Fibroblast of upper back skin (primary cell): ENCODE measurements at regions not wholly inside any gene's neighbourhood (a gene's known extent, or its start where the extent isn't known, plus 50 kb on each side); places are given as distances from the start of the nearest gene placed in this dataset.
A peak's percentile ranks its signal among the peaks of the same experiment; 100 is the strongest.

Experiments
- DNase-seq: peaks from one replicate; pipeline ENCODE4 v3.0.0-alpha.2; 2013

DNA sequence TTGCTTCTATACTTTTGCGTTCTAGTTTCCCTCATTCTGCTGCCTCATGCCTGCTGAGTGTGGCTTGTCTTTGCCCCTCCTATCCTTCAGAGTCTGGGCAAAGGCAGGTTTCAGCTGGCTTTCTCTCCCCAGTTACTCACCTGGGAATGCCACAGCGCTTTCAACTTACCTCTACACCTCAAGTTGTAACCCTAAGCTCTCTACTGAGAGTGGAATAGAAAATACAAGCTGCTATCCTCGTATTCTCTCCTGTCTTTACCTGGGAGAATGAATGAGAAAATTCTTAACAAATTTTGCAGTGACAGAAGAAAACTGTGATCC, 316.3 kb upstream of the KLF12 start:
- no peak for DNase-seq

DNA sequence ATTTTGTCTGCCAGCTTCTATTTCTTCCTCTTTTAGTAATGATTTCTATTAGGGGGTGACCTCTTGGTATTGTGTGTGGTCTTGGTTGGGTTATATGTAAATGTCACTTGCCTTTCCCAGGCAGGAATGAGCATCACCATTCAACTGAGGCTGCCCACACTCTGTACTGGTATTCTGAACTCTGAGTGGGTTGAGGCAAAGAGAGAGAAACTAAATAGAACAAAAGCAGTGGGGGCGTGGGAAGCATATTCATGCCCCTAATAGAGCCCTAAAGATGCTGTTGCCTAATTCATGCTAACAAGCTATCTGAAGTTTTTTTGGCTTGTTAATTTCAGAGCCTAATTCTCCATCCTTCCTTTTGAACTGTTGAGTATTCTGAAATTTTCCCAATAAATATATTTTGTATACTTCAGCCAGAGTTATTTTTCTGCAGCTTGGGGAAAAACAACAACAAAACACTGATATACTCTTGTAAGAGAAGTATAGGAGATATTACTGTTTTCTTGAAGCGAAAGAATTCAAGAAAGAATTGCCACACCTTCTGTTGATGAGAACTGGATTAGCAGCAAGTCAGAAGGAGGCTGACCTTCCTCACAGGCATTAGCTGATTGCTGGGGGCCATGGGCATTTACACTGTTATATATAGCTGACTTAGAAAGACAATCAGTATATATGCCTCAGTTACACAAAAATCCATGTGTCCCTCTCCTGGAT, 315.8 kb upstream of the KLF12 start:
- DNase-seq, result no peak

DNA sequence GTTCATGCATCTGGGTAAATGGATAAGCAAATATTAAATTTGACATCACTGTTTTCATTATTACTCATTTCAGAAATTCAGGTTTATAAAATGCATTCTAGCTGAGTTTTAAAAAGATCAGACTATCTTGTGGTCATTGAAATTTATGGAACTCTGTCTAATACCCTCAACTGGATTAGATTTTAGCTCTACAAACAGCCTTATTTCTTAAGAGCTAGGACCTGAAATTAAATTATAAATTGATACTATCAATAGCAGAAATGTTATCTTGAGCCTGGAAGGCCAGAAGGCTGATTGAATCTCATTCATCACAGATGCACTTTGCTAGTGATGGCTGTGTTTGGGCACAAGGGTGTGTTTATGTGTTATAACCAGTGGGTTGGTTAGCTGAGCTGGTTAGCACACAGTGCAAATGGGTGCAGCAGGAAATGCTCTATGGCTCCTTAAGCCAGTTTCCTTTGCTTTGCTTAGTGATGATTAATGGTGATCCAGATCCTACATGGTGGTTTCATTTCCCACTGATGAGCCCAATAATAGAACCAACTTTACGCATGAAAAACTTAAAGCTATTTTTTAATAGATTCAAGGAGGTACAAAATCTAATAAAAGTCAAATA, 310.8 kb upstream of the KLF12 start:
- DNase-seq, result no peak

DNA sequence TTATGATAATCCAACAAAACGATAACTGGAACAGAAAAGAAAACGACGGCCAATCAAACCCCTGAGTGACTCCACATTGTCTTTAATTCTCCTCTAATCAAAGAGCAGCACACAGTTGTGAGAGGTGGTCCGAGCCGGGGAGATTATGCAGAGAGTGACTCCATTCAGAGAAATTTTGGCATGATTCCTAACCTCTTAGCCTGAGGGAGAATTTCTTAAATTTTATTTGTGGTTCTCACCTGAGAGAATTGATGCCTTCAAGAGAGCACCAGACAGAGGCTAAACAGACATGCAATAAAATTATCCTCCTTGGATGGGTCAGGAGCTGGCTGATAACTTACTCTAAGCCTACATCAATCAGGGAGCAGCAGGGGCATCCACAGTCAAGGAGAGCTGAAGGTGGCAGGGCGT, 310.0 kb upstream of the KLF12 start:
- peak; percentile 72 for DNase-seq

DNA sequence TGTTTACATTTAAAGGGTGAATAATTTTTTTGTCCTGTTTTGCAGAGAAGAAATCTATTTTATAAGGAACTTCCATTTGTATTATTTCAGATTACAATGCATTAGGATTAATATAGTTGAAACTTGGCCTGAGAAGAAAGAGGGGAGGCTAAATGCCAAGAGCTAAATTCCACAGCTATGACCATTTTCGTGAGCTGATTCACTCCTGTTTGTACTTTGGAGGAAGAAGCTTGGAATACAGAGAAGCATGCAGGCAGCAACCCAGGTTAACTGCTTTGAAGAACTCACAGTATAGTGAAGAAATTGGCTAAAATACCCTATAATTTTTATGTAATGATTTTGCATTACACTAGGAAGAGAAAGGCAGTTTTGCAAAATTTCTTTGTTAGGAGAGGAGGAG, 309.4 kb upstream of the KLF12 start:
- peak; percentile 93 for DNase-seq

DNA sequence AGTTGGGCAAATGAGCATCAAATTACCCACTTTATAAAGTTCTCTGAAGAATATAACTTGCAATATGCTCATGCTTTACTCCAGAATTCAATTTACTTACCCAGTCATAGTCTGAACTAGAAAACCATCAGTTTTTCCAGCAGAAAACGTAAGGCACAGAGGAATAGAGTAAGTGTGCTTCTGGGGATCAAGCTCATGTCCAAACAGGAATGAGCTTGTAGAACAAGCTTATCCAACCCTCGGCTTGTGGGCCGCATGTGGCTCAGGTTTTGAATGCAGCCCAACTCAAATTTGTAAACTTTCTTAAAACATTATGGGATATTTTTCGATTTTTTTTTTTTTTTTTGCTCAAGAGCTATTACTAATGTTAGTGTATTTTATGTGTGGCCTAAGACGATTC, 308.5 kb upstream of the KLF12 start:
- DNase-seq, result no peak

GRCh38 chr13:74438901-74439300, 304.7 kb upstream of the KLF12 start:
- no peak for DNase-seq

DNA sequence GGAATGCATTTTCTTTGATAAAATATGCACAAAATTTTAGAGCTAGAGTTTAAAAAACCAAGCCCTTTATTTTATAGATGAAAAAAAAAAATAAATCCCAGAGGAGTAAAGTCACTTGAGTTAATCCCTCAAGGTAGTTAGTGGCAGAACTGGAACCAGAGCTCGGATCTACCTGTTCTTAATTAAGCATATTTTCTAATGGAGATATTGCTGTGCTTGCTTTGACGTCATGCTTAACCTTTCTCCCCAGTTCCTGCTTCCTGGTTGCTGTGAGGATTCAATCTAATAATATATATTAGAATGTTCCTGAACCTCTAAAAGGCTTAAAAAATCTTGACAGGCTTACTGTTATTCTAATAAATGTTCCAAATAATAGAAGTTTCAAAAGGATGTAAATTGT, 300.6 kb upstream of the KLF12 start:
- DNase-seq, result no peak

GRCh38 chr13:74424455-74424854, 290.3 kb upstream of the KLF12 start:
- DNase-seq, result no peak

DNA sequence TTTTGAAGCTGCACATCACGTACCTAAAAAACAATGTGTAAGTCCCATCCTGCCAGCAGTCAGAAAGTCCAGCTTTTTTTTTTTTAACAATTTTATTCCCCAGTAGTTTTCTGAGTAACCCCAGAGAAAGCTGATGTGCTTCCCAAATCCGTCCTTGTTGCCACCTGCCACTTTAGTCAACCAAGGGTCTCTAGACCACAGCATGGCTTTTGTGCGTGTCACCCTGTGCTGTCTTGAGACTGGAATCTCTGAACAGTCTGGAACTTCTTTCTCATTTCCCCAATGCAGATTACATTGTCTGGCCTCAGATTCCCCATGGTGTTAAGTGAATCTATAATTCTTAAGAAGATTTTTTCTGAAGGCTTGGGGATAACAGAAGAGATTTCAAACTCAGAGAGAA, 289.2 kb upstream of the KLF12 start:
- DNase-seq, result peak; percentile 24

GRCh38 chr13:74414458-74414857, 280.3 kb upstream of the KLF12 start:
- no peak for DNase-seq

- DNase-seq, result no peak
Measured at GRCh38 chr13:74413482-74413881, 279.3 kb upstream of the KLF12 start.

GRCh38 chr13:74409551-74409950, 275.3 kb upstream of the KLF12 start:
- DNase-seq, result no peak

GRCh38 chr13:74406420-74406819, 272.2 kb upstream of the KLF12 start:
- no peak for DNase-seq

GRCh38 chr13:74398599-74398998, 264.4 kb upstream of the KLF12 start:
- DNase-seq, result no peak

DNA sequence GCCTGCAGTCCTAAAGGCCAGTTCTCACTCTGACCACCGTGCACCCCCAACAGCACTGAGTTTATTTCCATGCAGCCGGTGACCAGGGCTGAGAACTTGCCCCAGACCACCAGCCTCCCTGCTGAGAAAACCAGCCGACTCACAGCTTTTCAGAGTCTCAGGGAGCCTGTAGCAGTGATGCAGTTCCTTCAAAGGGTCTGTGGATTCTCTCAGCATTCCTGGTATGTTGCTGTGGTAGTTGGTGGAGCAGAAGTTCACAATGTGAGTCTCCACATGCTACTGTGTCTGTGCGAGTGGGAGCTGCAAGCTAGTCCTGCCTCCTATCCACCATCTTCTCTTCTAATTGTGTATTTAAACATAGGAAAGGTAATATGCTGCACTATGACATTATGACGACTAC, 254.9 kb upstream of the KLF12 start:
- peak; percentile 33 for DNase-seq

GRCh38 chr13:74388626-74389025, 254.4 kb upstream of the KLF12 start:
- DNase-seq, result no peak

DNA sequence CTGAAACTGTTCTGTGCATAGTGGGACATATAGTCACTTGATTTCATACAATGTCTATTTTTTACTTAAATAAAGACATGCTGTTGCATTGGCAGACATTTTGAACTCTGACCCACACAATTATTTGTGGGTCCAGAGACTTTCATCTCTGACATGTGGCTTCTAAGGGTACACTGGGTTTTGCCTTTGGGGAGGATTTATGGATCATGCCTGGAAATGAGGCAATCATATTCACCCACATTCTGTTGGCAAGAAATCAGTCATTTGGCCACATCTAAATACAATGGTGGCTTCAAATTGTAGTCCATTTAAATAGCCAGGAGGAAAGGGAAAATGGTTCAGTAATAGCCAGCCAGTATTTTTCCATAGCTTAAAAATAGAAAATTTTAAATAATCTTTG, 238.3 kb upstream of the KLF12 start:
- peak; percentile 37 for DNase-seq

DNA sequence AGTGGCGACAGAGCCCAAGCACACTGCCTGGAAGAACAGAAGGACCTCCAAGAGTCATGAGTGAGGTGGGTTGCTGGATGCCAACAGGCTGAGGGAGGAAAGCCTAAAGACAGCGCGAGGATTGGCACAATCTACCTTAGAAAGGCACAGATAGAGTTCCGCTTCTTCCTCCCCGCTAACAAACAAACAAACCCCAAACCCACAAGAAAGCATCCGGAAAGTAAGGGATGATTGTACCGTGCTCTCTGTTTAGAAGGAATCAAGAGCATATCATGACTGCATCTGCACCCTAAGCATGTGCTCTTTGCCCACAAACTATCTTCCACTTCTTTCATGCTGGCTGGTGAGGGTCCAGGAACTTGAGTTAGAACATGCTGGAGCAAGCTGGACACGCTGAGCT, 233.0 kb upstream of the KLF12 start:
- DNase-seq, result no peak

DNA sequence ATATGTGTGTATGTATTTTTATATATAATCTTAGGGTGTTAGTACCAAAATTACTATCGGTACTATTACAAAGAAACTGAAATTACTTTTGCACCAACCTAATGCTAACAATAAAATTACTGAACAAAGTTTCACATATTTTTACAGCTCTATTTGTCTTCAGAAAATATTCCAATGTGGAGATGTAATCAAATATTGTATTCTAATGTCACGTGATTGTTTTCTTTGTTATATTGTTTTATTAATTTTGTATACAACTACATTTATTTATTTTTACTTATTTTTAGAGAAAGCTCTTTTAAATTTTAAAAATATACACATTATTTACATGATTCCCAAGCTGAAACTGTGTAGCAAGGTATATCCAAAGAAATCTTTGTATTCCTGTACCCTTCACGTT, 227.1 kb upstream of the KLF12 start:
- DNase-seq, result no peak

GRCh38 chr13:74346960-74347359, 212.8 kb upstream of the KLF12 start:
- no peak for DNase-seq

DNA sequence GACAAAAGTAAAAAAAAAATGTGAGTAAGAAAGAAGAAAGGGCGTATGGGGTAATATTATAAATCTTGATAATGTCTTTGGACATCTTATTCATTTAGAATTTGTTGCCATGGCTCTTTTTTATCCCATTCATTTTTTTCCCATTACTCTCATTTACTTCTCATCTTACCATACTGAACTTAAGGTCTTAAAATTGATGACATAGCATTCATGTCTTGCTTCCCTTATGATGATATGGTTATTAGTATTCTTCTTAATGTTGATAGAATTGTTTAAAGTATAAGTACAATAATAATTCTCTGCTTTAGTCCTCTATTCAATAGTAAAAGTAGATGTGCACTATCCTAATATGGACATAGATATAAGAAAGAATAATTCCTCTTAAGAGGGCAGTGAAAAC, 204.1 kb upstream of the KLF12 start:
- no peak for DNase-seq

GRCh38 chr13:74336546-74336945, 202.3 kb upstream of the KLF12 start:
- no peak for DNase-seq

DNA sequence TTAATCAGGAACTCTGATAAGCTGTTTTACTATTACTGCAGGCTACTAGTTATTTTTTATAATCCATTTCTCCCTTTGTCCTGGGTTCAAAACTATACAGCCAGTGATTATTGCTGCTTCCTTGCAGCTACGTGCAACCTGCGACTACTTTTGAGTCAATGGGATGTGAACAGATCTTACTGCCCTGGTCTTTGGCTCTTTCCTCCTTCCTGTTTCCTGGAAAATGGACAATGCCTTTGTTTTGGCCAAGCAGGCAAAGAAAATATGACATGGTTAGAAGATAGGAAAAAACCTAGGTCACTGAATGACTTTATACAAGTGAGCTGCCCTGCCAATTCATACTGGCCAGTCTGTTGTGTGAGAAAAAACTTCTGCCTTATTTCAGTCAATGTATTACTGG, 201.2 kb upstream of the KLF12 start:
- no peak for DNase-seq

DNA sequence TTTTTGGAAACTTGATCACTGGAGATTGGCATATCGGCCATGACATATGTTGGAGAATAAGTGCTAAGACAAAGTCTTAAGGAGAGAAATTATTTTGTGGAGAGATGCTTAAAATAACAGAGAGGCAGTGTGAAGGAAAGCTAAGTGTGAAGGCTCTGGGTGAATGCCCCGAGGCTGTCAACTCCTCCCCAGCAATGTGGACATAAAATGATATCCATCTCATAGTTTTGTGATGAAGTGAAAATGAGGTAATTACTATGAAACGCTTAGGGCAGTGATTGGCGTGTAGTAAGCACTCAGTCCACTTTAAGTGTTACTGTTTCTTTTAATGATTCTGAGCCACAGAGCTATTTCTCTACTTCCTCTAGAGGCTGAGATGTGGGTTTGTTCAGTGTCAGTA, 195.8 kb upstream of the KLF12 start:
- no peak for DNase-seq
